H1 (cell line): ENCODE measurements at regions not wholly inside any gene's neighbourhood (a gene's known extent, or its start where the extent isn't known, plus 50 kb on each side); places are given as distances from the start of the nearest gene placed in this dataset.

ENCODE experiments used
- CTCF ChIA-PET: fragments of 300-600 bp; sonication (Branson Sonifier 250); formaldehyde crosslinking; loops from one replicate; lab custom pipeline; 2021; ENCODE audit not compliant: partially characterized antibody; lab: Charles Lee
- POLR2A ChIA-PET: fragments of 300-600 bp; sonication (Branson Sonifier 250); formaldehyde crosslinking; loops from one replicate; lab custom pipeline; 2021; ENCODE audit warnings: inconsistent platforms; ENCODE audit not compliant: partially characterized antibody; lab: Charles Lee
- DNase-seq, 2 experiments: peaks; one replicate each; pipeline versions ENCODE4 v3.0.0 to v3.0.0-alpha.2; 2010 to 2022; ENCODE audit warnings: low spot score in 2 of 2, low read depth in 1 of 2, mixed read lengths in 1 of 2
- FAIRE-seq: peaks from 2 replicates; lab custom pipeline; 2011; peaks lifted over from hg19 to GRCh38; lab: Jason Lieb, UNC
- H2AFZ ChIP-seq: 2 replicates; pipeline ENCODE4 v1.8.1; 2012; ENCODE audit warnings: low read length, inconsistent platforms
- H2AK5ac ChIP-seq: 2 replicates; pipeline ENCODE4 v1.6.1; 2013; ENCODE audit warnings: low read depth, low read length
- H2BK120ac ChIP-seq: replicated peaks from 2 replicates; pipeline ENCODE3; 2013; ENCODE audit warnings: low read depth, low read length, inconsistent platforms
- H2BK12ac ChIP-seq: 2 replicates; pipeline ENCODE4 v1.6.1; 2013; ENCODE audit warnings: low read depth, low read length
- H2BK15ac ChIP-seq: 2 replicates; pipeline ENCODE4 v1.6.1; 2013; ENCODE audit warnings: low read length
- H2BK20ac ChIP-seq: 2 replicates; pipeline ENCODE4 v1.6.1; 2013; ENCODE audit warnings: low read length
- H2BK5ac ChIP-seq: 2 replicates; pipeline ENCODE4 v1.6.1; 2013; ENCODE audit warnings: low read depth, low read length
- H3K14ac ChIP-seq: 2 replicates; pipeline ENCODE4 v1.6.1; 2013; ENCODE audit warnings: inconsistent platforms; ENCODE audit not compliant: insufficient read length
- H3K18ac ChIP-seq: 2 replicates; pipeline ENCODE4 v1.6.1; 2013; ENCODE audit warnings: low read length; ENCODE audit errors: extremely low read depth
- H3K23ac ChIP-seq: 2 replicates; pipeline ENCODE4 v1.6.1; 2013; ENCODE audit warnings: inconsistent platforms; ENCODE audit not compliant: insufficient read length
- H3K23me2 ChIP-seq: 2 replicates; pipeline ENCODE4 v1.6.1; 2013; ENCODE audit warnings: low read depth, low read length
- H3K27ac ChIP-seq: 2 replicates; pipeline ENCODE4 v1.6.1; 2011; ENCODE audit warnings: low read depth, low read length, inconsistent platforms
- H3K27me3 ChIP-seq, 4 experiments: replicated peaks in 1 of 4; 1 replicate in 1 of 4; 2 replicates in 3 of 4; pipeline versions ENCODE4 v1.6.1 to v1.8.1; 2011 to 2013; ENCODE audit warnings: low read length in 3 of 4, mild to moderate bottlenecking in 3 of 4, inconsistent platforms in 2 of 4, mixed read lengths in 2 of 4, moderate library complexity in 1 of 4; ENCODE audit not compliant: control insufficient read depth in 3 of 4, insufficient read depth in 3 of 4; ENCODE audit errors: extremely low read depth in 1 of 4
- H3K36me3 ChIP-seq, 4 experiments: 2 replicates each; pipeline versions ENCODE4 v1.6.1 to v1.8.1; 2011 to 2013; ENCODE audit warnings: mild to moderate bottlenecking in 4 of 4, low read length in 3 of 4, moderate library complexity in 2 of 4, control low read depth in 1 of 4, inconsistent platforms in 1 of 4; ENCODE audit not compliant: insufficient read depth in 4 of 4, control insufficient read depth in 2 of 4
- H3K4ac ChIP-seq: replicated peaks from 2 replicates; pipeline ENCODE3; 2013; ENCODE audit warnings: low read length, low read depth, mixed read lengths, inconsistent platforms; ENCODE audit not compliant: insufficient read length
- H3K4me1 ChIP-seq, 4 experiments: replicated peaks in 1 of 4; 1 replicate in 1 of 4; 2 replicates in 3 of 4; pipeline versions ENCODE4 v1.6.1 to v1.8.1; 2011 to 2013; ENCODE audit warnings: low read length in 3 of 4, inconsistent platforms in 2 of 4, mixed read lengths in 1 of 4; ENCODE audit not compliant: insufficient read depth in 4 of 4, control insufficient read depth in 3 of 4
- H3K4me2 ChIP-seq, 2 experiments: 2 replicates each; pipeline versions ENCODE4 v1.6.1 to v1.8.1; 2011 to 2013; ENCODE audit warnings: low read depth in 2 of 2, low read length in 2 of 2, control low read depth in 1 of 2, inconsistent platforms in 1 of 2, mild to moderate bottlenecking in 1 of 2; ENCODE audit not compliant: insufficient read depth in 1 of 2
- H3K4me3 ChIP-seq, 4 experiments: fragments of 200-600, 300-600 bp in 1 of 4; sonication (generic), shearing (Covaris generic), sonication (Bioruptor Twin) in 1 of 4; 2 replicates each; pipeline versions ENCODE4 v1.5.1 to v1.8.1; 2011 to 2016; ENCODE audit warnings: low read length in 4 of 4, low read depth in 3 of 4, control low read depth in 2 of 4, inconsistent platforms in 2 of 4, mild to moderate bottlenecking in 2 of 4, mixed read lengths in 1 of 4, moderate library complexity in 1 of 4; ENCODE audit not compliant: insufficient read depth in 2 of 4; ENCODE audit errors: extremely low read depth in 1 of 4
- H3K56ac ChIP-seq: replicated peaks from 2 replicates; pipeline ENCODE3; 2013; ENCODE audit warnings: low read depth, mild to moderate bottlenecking, mixed read lengths, low read length, inconsistent platforms; ENCODE audit not compliant: insufficient read length
- H3K79me1 ChIP-seq: 2 replicates; pipeline ENCODE4 v1.6.1; 2013; ENCODE audit warnings: low read depth, low read length, control low read depth
- H3K79me2 ChIP-seq, 2 experiments: 2 replicates each; pipeline versions ENCODE4 v1.6.1 to v1.8.1; 2012 to 2013; ENCODE audit warnings: low read length in 2 of 2, mild to moderate bottlenecking in 2 of 2, inconsistent platforms in 1 of 2; ENCODE audit not compliant: insufficient read depth in 2 of 2, control insufficient read depth in 1 of 2
- H3K9ac ChIP-seq, 4 experiments: replicated peaks in 1 of 4; 1 replicate in 1 of 4; 2 replicates in 3 of 4; pipeline versions ENCODE4 v1.6.1 to v1.8.1; 2011 to 2013; ENCODE audit warnings: low read depth in 3 of 4, low read length in 3 of 4, control low read depth in 2 of 4, mild to moderate bottlenecking in 2 of 4, moderate library complexity in 2 of 4, inconsistent platforms in 1 of 4; ENCODE audit errors: extremely low read depth in 1 of 4
- H3K9me3 ChIP-seq, 2 experiments: 2 replicates each; pipeline versions ENCODE4 v1.6.1 to v1.8.1; 2012 to 2013; ENCODE audit warnings: mild to moderate bottlenecking in 2 of 2, moderate library complexity in 2 of 2, control low read depth in 1 of 2, inconsistent platforms in 1 of 2, low read depth in 1 of 2, low read length in 1 of 2, mixed read lengths in 1 of 2; ENCODE audit not compliant: insufficient read depth in 2 of 2
- H4K20me1 ChIP-seq, 2 experiments: replicated peaks in 1 of 2; 2 replicates each; pipeline versions ENCODE3 to v1.8.1; 2011 to 2013; ENCODE audit warnings: inconsistent platforms in 2 of 2, low read length in 2 of 2, mild to moderate bottlenecking in 1 of 2; ENCODE audit not compliant: insufficient read depth in 2 of 2, control insufficient read depth in 1 of 2
- H4K5ac ChIP-seq: 2 replicates; pipeline ENCODE4 v1.6.1; 2013; ENCODE audit warnings: low read length, low read depth, mixed read lengths, inconsistent platforms; ENCODE audit not compliant: insufficient read length
- H4K8ac ChIP-seq: 2 replicates; pipeline ENCODE4 v1.8.0; 2013; ENCODE audit warnings: mild to moderate bottlenecking, moderate library complexity, low read length, inconsistent platforms; ENCODE audit not compliant: insufficient read depth; ENCODE audit errors: extremely low read depth
- H4K91ac ChIP-seq: replicated peaks from 2 replicates; pipeline ENCODE3; 2013; ENCODE audit warnings: low read length, mixed read lengths, inconsistent platforms; ENCODE audit not compliant: insufficient read length
- ASH2L ChIP-seq: fragments of 200-600, 300-600 bp; sonication (generic); IDR thresholded peaks from one replicate; pipeline ENCODE4 v1.7.1; 2017; ENCODE audit warnings: low read length
- CBX5 ChIP-seq: fragments of 300-800, 300-1000 bp; sonication (generic); IDR thresholded peaks from 2 replicates; pipeline ENCODE4 v1.7.1; 2016; ENCODE audit warnings: antibody characterized with exemption, low read length, low read depth
- CBX8 ChIP-seq: fragments of 300-800, 300-1000 bp; sonication (generic); IDR thresholded peaks from 2 replicates; pipeline ENCODE4 v1.7.1; 2016; ENCODE audit warnings: low read depth, low read length, borderline replicate concordance
- CHD2 ChIP-seq: IDR thresholded peaks from 2 replicates; pipeline ENCODE4 v1.6.1; 2012; ENCODE audit warnings: low read length, improper control_type of control experiment
- CTBP2 ChIP-seq: IDR thresholded peaks from 2 replicates; pipeline ENCODE4 v1.7.0; 2011; ENCODE audit warnings: borderline replicate concordance, mild to moderate bottlenecking, moderate library complexity, mixed read lengths, low read length; ENCODE audit not compliant: insufficient read depth, insufficient read length
- EP300 ChIP-seq, 2 experiments: IDR thresholded peaks; 1 replicate in 1 of 2; 2 replicates in 1 of 2; pipeline ENCODE4 v1.6.1; 2011 to 2012; ENCODE audit warnings: low read depth in 2 of 2, low read length in 2 of 2, mild to moderate bottlenecking in 2 of 2, borderline replicate concordance in 1 of 2, inconsistent platforms in 1 of 2, moderate library complexity in 1 of 2
- JUN ChIP-seq: IDR thresholded peaks from 2 replicates; pipeline ENCODE4 v1.6.1; 2011; ENCODE audit warnings: low read depth, mild to moderate bottlenecking, improper control_type of control experiment, low read length
- JUND ChIP-seq: IDR thresholded peaks from 2 replicates; pipeline ENCODE4 v1.6.1; 2011; ENCODE audit warnings: mild to moderate bottlenecking, improper control_type of control experiment, low read length
- MAFK ChIP-seq: IDR thresholded peaks from 2 replicates; pipeline ENCODE4 v1.6.1; 2012; ENCODE audit warnings: low read depth, mild to moderate bottlenecking, improper control_type of control experiment, low read length
- PHF8 ChIP-seq: fragments of 200-600 bp; sonication (generic); conservative IDR thresholded peaks from 2 replicates; pipeline ENCODE4 v1.7.1; 2012; ENCODE audit warnings: low read depth, mild to moderate bottlenecking, inconsistent platforms, low read length, moderate library complexity
- POLR2A ChIP-seq, 2 experiments: IDR thresholded peaks; 1 replicate in 1 of 2; 2 replicates in 1 of 2; pipeline ENCODE4 v1.6.1; 2011; ENCODE audit warnings: low read depth in 2 of 2, low read length in 2 of 2, mild to moderate bottlenecking in 2 of 2; ENCODE audit errors: control extremely low read depth in 1 of 2
- POLR2AphosphoS5 ChIP-seq: IDR thresholded peaks from 2 replicates; pipeline ENCODE4 v1.6.1; 2011; ENCODE audit warnings: low read depth, low read length
- SP4 ChIP-seq: IDR thresholded peaks from 2 replicates; pipeline ENCODE4 v1.6.1; 2012; ENCODE audit warnings: low read length, inconsistent platforms
- SRF ChIP-seq: IDR thresholded peaks from 2 replicates; pipeline ENCODE4 v1.6.1; 2011; ENCODE audit warnings: mild to moderate bottlenecking, low read depth, low read length, moderate library complexity
- TAF7 ChIP-seq: optimal IDR thresholded peaks from 2 replicates; pipeline ENCODE3; 2011; ENCODE audit warnings: low read depth, mild to moderate bottlenecking, inconsistent platforms, low read length, moderate library complexity, borderline replicate concordance
- ZNF274 ChIP-seq: IDR thresholded peaks from 2 replicates; pipeline ENCODE4 v1.7.0; 2012; ENCODE audit warnings: low read length, borderline replicate concordance; ENCODE audit errors: extremely low read depth
- WGBS, 2 experiments: shearing (Covaris generic) in 1 of 2; methylation state at CpG; one replicate each; pipeline versions ENCODE4 v1.1.6 to v1.1.7; 2013 to 2015; ENCODE audit warnings: low lambda C conversion rate in 2 of 2, mixed read lengths in 2 of 2, inconsistent platforms in 1 of 2, low coverage in 1 of 2, missing lambda C conversion rate in 1 of 2; ENCODE audit not compliant: insufficient replicate concordance in 2 of 2, insufficient coverage in 1 of 2, insufficient read length in 1 of 2; ENCODE audit errors: extremely low coverage in 1 of 2, missing lambda C conversion rate in 1 of 2; 5-methylcytosine and 5-hydroxymethylcytosine counted together

- H2BK5ac ChIP-seq = no peak overlapping the region
- no peak overlapping the region for H2BK120ac ChIP-seq
- H3K4me2 ChIP-seq = no peak overlapping the region; a peak in 1 of 4 replicates
- H3K4ac ChIP-seq = no peak overlapping the region
- FAIRE-seq (peak; percentile 19), DNase-seq (no peak)
- no peak overlapping the region for H3K14ac ChIP-seq
- H3K27ac ChIP-seq = no peak overlapping the region
- ChIA-PET CTCF (interaction anchor here (1.4 kb wide), 1 partner anchor 493 kb away, joined by 5 read pairs; no protein-coding TSS in a partner anchor), POLR2A (no interaction called here)
- H3K27me3 ChIP-seq = no peaks in the 10 kb centered on the region
- no peak overlapping the region for H3K23ac ChIP-seq
- no peak overlapping the region for H4K5ac ChIP-seq
- no peaks in the 10 kb centered on the region for H3K79me2 ChIP-seq
- no peak overlapping the region for H4K8ac ChIP-seq
- H4K20me1 ChIP-seq = no peaks in the 10 kb centered on the region
- no peaks in the 10 kb centered on the region for H3K23me2 ChIP-seq
- H2BK15ac ChIP-seq = no peak overlapping the region
- H3K18ac ChIP-seq = no peak overlapping the region
- 88% methylated on average over 6 of the region's 6 CpGs; no CpG with 5 or more reads in 1 of the 2 experiments for WGBS, 2 experiments
- no peak overlapping the region for H4K91ac ChIP-seq
- 0 out of 4 replicates have a peak, but pooled peaks cover 0 to 5% of the 10 kb centered on the region in 2 experiments for H3K9me3 ChIP-seq
- no peak overlapping the region for H3K56ac ChIP-seq
- H2AK5ac ChIP-seq = no peak overlapping the region
- no peak overlapping the region for H2BK12ac ChIP-seq
- H3K4me3 ChIP-seq = peak overlapping the region in 1 of 4 experiments; percentile 17; a peak in 1 of 8 replicates
- no peaks in the 10 kb centered on the region for H3K36me3 ChIP-seq
- no peak overlapping the region for H2AFZ ChIP-seq
- H2BK20ac ChIP-seq = no peak overlapping the region
- H3K79me1 ChIP-seq = no peaks in the 10 kb centered on the region
- TF ChIP-seq ZNF274 = no peak
- TF ChIP-seq CHD2 = no peak
- TF ChIP-seq EP300 (IDR thresholded peaks at IDR 0.05; ENCODE audit: borderline replicate concordance in 1 of 2, low read depth in 2 of 2, low read length in 2 of 2) = no peak
- TF ChIP-seq CBX5 = no peak
- no peak for TF ChIP-seq SP4
- no peak for TF ChIP-seq JUND
- no peak for TF ChIP-seq ASH2L
- TF ChIP-seq POLR2AphosphoS5 = no peak
- TF ChIP-seq SRF = no peak
- TF ChIP-seq JUN = no peak
- no peak for TF ChIP-seq CTBP2
- no peak for TF ChIP-seq CBX8
- TF ChIP-seq POLR2A (IDR thresholded peaks at IDR 0.05; ENCODE audit: control extremely low read depth in 1 of 2, low read depth in 2 of 2, low read length in 2 of 2) = no peak
- TF ChIP-seq PHF8 = no peak
- TF ChIP-seq MAFK = no peak
- no peak for TF ChIP-seq TAF7
- TF ChIP-seq, all 59 proteins: peak for 0
- H3K9ac ChIP-seq = no peak overlapping the region
- H3K4me1 ChIP-seq = peaks cover 0 to 2% (median 0%) of the 10 kb centered on the region in 4 experiments; a peak in 1 of 7 replicates
Observed at GRCh38 chr4:79082997-79083396, 143.8 kb upstream of the PAQR3 start.
